OCI-LY3 (cell line): ENCODE measurements at regions not wholly inside any gene's neighbourhood (a gene's known extent, or its start where the extent isn't known, plus 50 kb on each side); places are given as distances from the start of the nearest gene placed in this dataset.

Source experiments
- EZH2phosphoT487 ChIP-seq: fragments of 200-600 bp; shearing (Covaris generic); IDR thresholded peaks from 2 replicates; pipeline ENCODE4 v1.6.1; 2018; ENCODE audit warnings: antibody characterized with exemption, mixed run types, low read depth
- TF ChIP-seq, protein P1 (sequence below): fragments of 200-600, 300-600 bp; sonication (generic); IDR thresholded peaks from 2 replicates; pipeline ENCODE4 v1.5.1; 2014; ENCODE audit warnings: antibody characterized with exemption, low read length, low read depth

GRCh38 chr11:29029452-29029851 is 921.3 kb downstream of the METTL15 start:
- TF ChIP-seq, protein P1, sequence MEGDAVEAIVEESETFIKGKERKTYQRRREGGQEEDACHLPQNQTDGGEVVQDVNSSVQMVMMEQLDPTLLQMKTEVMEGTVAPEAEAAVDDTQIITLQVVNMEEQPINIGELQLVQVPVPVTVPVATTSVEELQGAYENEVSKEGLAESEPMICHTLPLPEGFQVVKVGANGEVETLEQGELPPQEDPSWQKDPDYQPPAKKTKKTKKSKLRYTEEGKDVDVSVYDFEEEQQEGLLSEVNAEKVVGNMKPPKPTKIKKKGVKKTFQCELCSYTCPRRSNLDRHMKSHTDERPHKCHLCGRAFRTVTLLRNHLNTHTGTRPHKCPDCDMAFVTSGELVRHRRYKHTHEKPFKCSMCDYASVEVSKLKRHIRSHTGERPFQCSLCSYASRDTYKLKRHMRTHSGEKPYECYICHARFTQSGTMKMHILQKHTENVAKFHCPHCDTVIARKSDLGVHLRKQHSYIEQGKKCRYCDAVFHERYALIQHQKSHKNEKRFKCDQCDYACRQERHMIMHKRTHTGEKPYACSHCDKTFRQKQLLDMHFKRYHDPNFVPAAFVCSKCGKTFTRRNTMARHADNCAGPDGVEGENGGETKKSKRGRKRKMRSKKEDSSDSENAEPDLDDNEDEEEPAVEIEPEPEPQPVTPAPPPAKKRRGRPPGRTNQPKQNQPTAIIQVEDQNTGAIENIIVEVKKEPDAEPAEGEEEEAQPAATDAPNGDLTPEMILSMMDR: no peak
- no peak for TF ChIP-seq EZH2phosphoT487
